ENCODE measurements at regions not wholly inside any gene's neighbourhood (a gene's known extent, or its start where the extent isn't known, plus 50 kb on each side); places are given as distances from the start of the nearest gene placed in this dataset.
"Not testable (repeated sequence)": the region's sequence is repeated elsewhere in the genome, so short reads cannot be mapped to it uniquely, and the experiment has no call there.

GRCh38 chr15:39517122-39517855 is 63.6 kb upstream of the THBS1 start (continued):
- TF ChIP-seq IRF2 (CRISPR knock-in tag; IDR thresholded peaks at IDR 0.05; ENCODE audit: borderline replicate concordance, low read depth) (no peak), PRRX2 (CRISPR knock-in tag; IDR thresholded peaks at IDR 0.05) (no peak), ZNF219 (CRISPR knock-in tag; IDR thresholded peaks at IDR 0.05; ENCODE audit: borderline replicate concordance) (no peak)

DNA sequence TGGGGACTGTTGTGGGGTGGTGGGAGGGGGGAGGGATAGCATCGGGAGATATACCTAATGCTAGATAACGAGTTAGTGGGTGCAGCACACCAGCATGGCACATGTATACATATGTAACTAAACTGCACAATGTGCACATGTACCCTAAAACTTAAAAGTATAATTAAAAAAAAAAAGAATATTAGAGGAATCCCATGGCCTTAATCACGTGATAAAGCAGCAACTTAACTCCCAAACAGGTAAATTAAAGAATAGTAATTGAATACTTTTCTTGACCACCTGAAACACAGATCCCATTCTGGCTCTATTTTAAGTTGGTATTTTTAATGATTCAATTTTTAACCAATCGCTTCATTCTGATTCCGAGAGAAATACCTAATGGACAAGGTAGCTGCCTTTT is 56.9 kb upstream of the THBS1 start:
- DNase-seq (ENCODE audit: low spot score); CTCF ChIA-PET; ATAC-seq; H3K27ac Mint-ChIP-seq; H3K36me3 Mint-ChIP-seq; H3K4me3 Mint-ChIP-seq; H3K4me1 Mint-ChIP-seq; H3K27me3 Mint-ChIP-seq (ENCODE audit: low read depth); POLR2A ChIA-PET: not testable (repeated sequence)
- peaks cover 14% of the 10 kb centered on the region for H3K9me3 Mint-ChIP-seq

DNA sequence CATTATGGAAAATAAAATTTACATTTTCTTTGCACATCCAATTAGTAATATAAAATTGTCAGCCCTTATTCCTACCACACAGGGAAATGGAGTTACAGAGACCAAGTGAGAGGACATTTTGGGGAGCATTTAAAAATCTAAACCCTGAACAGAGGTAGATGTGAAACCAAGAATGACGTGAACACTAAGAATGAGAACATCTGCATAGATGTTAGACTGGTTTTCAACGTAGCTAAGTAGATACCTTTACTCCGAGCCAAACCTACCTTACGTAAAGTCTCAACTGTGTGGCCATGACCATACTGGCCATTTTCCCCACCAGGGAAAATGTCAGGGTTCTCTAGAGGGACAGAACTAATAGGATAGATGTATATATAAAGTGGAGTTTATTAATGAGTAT is 51.4 kb upstream of the THBS1 start:
- no peak for TF ChIP-seq ARID4B (CRISPR knock-in tag; IDR thresholded peaks at IDR 0.05; ENCODE audit: borderline replicate concordance)
- no peak for TF ChIP-seq ATF1 (CRISPR knock-in tag; IDR thresholded peaks at IDR 0.05)
- no peak for TF ChIP-seq ETV6 (CRISPR knock-in tag; IDR thresholded peaks at IDR 0.05)
- no peak for TF ChIP-seq JUN (CRISPR knock-in tag; IDR thresholded peaks at IDR 0.05)
- no peak for TF ChIP-seq ZNF281 (CRISPR knock-in tag; IDR thresholded peaks at IDR 0.05)
- no peak for TF ChIP-seq GRHL2 (CRISPR knock-in tag; IDR thresholded peaks at IDR 0.05; ENCODE audit: insufficient replicate concordance, severe bottlenecking)
- no peak for TF ChIP-seq USF1 (CRISPR knock-in tag; IDR thresholded peaks at IDR 0.05)
- TF ChIP-seq MAX (CRISPR knock-in tag; IDR thresholded peaks at IDR 0.05), result no peak
- TF ChIP-seq SMAD4 (CRISPR knock-in tag; IDR thresholded peaks at IDR 0.05), result no peak
- TF ChIP-seq ZNF423 (CRISPR knock-in tag; IDR thresholded peaks at IDR 0.05), result no peak
- no peak for TF ChIP-seq CTCF (IDR thresholded peaks at IDR 0.05)
- DNase-seq (ENCODE audit: low spot score), result no peak
- Mint-ChIP-seq H3K27me3 (ENCODE audit: low read depth) (peaks cover 19% of the 10 kb centered on the region), H3K36me3 (peaks cover 4% of the 10 kb centered on the region; the same call in 1 of the 2 replicates), H3K4me3 (no peak overlapping the region), H3K27ac (no peak overlapping the region), H3K9me3 (peaks cover 26% of the 10 kb centered on the region), H3K4me1 (peaks cover 19% of the 10 kb centered on the region)
- POLR2A ChIA-PET, result no interaction called here
- CTCF ChIA-PET, result no interaction called here
- ATAC-seq, result no peak
